Endothelial cell of umbilical vein (primary cell): ENCODE measurements at regions not wholly inside any gene's neighbourhood (a gene's known extent, or its start where the extent isn't known, plus 50 kb on each side); places are given as distances from the start of the nearest gene placed in this dataset.

ENCODE experiments used
- BruUV-seq: library from RNA; stranded (reverse); fragments of 400-500 nt; replicated peaks from 2 replicates; lab custom pipeline; 2021; lab: Mats Ljungman, UMichigan
- CTCF ChIA-PET: fragments of 300-600, 350-600 bp; sonication (Branson Sonifier 250); formaldehyde crosslinking; loops from one replicate; lab custom pipeline; 2021; ENCODE audit warnings: antibody characterized with exemption, inconsistent platforms; lab: Charles Lee
- POLR2A ChIA-PET: fragments of 300-600, 350-600 bp; sonication (Branson Sonifier 250); formaldehyde crosslinking; loops from one replicate; lab custom pipeline; 2021; ENCODE audit warnings: antibody characterized with exemption, inconsistent platforms; lab: Charles Lee
- DNase-seq: peaks from one replicate; pipeline ENCODE4 v3.0.0-alpha.2; 2011; ENCODE audit warnings: low read depth, low spot score
- FAIRE-seq: peaks from 2 replicates; lab custom pipeline; 2011; peaks lifted over from hg19 to GRCh38; lab: Jason Lieb, UNC
- H2AFZ ChIP-seq: 2 replicates; pipeline ENCODE4 v1.6.0; 2012; ENCODE audit warnings: low read depth, low read length, control low read depth, inconsistent platforms
- H3K27ac ChIP-seq: 2 replicates; pipeline ENCODE4 v1.5.1; 2011; ENCODE audit warnings: low read depth, mild to moderate bottlenecking, control low read depth, low read length, moderate library complexity; ENCODE audit not compliant: insufficient read depth
- H3K27me3 ChIP-seq, 2 experiments: 2 replicates each; pipeline versions ENCODE4 v1.6.0 to v1.6.1; 2011; ENCODE audit warnings: low read length in 2 of 2, mixed read lengths in 1 of 2; ENCODE audit not compliant: control insufficient read depth in 2 of 2, insufficient read depth in 2 of 2
- H3K36me3 ChIP-seq, 2 experiments: 2 replicates in 1 of 2; 3 replicates in 1 of 2; pipeline ENCODE4 v1.5.1; 2011; ENCODE audit warnings: low read length in 2 of 2, mild to moderate bottlenecking in 1 of 2, moderate library complexity in 1 of 2; ENCODE audit not compliant: control insufficient read depth in 2 of 2, insufficient read depth in 2 of 2; ENCODE audit errors: extremely low read depth in 1 of 2
- H3K4me1 ChIP-seq: 3 replicates; pipeline ENCODE4 v1.5.1; 2011; ENCODE audit warnings: mild to moderate bottlenecking, low read length; ENCODE audit not compliant: control insufficient read depth, insufficient read depth; ENCODE audit errors: extremely low read depth
- H3K4me2 ChIP-seq: 2 replicates; pipeline ENCODE4 v1.6.1; 2011; ENCODE audit warnings: low read length, control low read depth, mixed read lengths; ENCODE audit not compliant: insufficient read depth
- H3K4me3 ChIP-seq, 3 experiments: fragments of 200-600 bp in 1 of 3; sonication (generic), shearing (Covaris generic) in 1 of 3; replicated peaks in 1 of 3; 2 replicates each; pipeline ENCODE4 v1.5.1; 2011 to 2016; ENCODE audit warnings: control low read depth in 3 of 3, low read length in 3 of 3, mild to moderate bottlenecking in 2 of 3, inconsistent platforms in 1 of 3, low read depth in 1 of 3, moderate library complexity in 1 of 3; ENCODE audit not compliant: insufficient read depth in 1 of 3
- H3K79me2 ChIP-seq: 2 replicates; pipeline ENCODE4 v1.6.0; 2012; ENCODE audit warnings: low read length, inconsistent platforms; ENCODE audit not compliant: control insufficient read depth, insufficient read depth
- H3K9ac ChIP-seq: replicated peaks from 2 replicates; pipeline ENCODE3; 2011; ENCODE audit warnings: low read length, control low read depth; ENCODE audit not compliant: insufficient read depth; ENCODE audit errors: extremely low read depth
- H3K9me1 ChIP-seq: replicated peaks from 3 replicates; pipeline ENCODE4 v1.6.0; 2011; ENCODE audit warnings: mild to moderate bottlenecking, low read length; ENCODE audit not compliant: control insufficient read depth, insufficient read depth; ENCODE audit errors: extremely low read depth
- H3K9me3 ChIP-seq: replicated peaks from 2 replicates; pipeline ENCODE4 v1.5.1; 2012; ENCODE audit warnings: low read length, inconsistent platforms; ENCODE audit not compliant: control insufficient read depth, insufficient read depth
- H4K20me1 ChIP-seq: replicated peaks from 2 replicates; pipeline ENCODE3; 2011; ENCODE audit warnings: mild to moderate bottlenecking, low read length; ENCODE audit not compliant: control insufficient read depth, insufficient read depth; ENCODE audit errors: extremely low read depth
- CTCF ChIP-seq, 2 donors: IDR thresholded peaks; 1 replicate in 1 of 2; 2 replicates in 1 of 2; pipeline ENCODE4 v1.5.1; 2011; ENCODE audit warnings: low read length in 2 of 2, mild to moderate bottlenecking in 2 of 2, moderate library complexity in 2 of 2, control low read depth in 1 of 2, inconsistent platforms in 1 of 2, low read depth in 1 of 2; ENCODE audit not compliant: insufficient read depth in 1 of 2; ENCODE audit errors: extremely low read depth in 1 of 2
- EZH2 ChIP-seq: IDR thresholded peaks from 2 replicates; pipeline ENCODE4 v1.6.1; 2012; ENCODE audit warnings: borderline replicate concordance, low read depth, mild to moderate bottlenecking, moderate library complexity, low read length, inconsistent platforms; ENCODE audit not compliant: severe bottlenecking
- FOS ChIP-seq: IDR thresholded peaks from 2 replicates; pipeline ENCODE4 v1.6.1; 2011; ENCODE audit warnings: mild to moderate bottlenecking, low read length, moderate library complexity, borderline replicate concordance; ENCODE audit not compliant: insufficient read depth
- GATA2 ChIP-seq: IDR thresholded peaks from 2 replicates; pipeline ENCODE4 v1.7.0; 2011; ENCODE audit warnings: low read depth, mild to moderate bottlenecking, moderate library complexity, mixed read lengths, low read length; ENCODE audit not compliant: insufficient read length, insufficient read depth
- JUN ChIP-seq: IDR thresholded peaks from 2 replicates; pipeline ENCODE4 v1.6.1; 2011; ENCODE audit warnings: borderline replicate concordance, low read depth; ENCODE audit not compliant: insufficient read length, insufficient read depth
- MYC ChIP-seq: IDR thresholded peaks from one replicate; pipeline ENCODE4 v1.6.1; 2011; ENCODE audit warnings: mild to moderate bottlenecking, low read depth, low read length
- POLR2A ChIP-seq: IDR thresholded peaks from 2 replicates; pipeline ENCODE4 v1.6.1; 2012; ENCODE audit warnings: low read depth, mild to moderate bottlenecking, control low read depth, low read length
- POLR2AphosphoS5 ChIP-seq: IDR thresholded peaks from 2 replicates; pipeline ENCODE4 v1.6.1; 2012; ENCODE audit warnings: low read depth, mild to moderate bottlenecking, control low read depth, low read length, moderate library complexity; ENCODE audit not compliant: insufficient read depth
- dilution Hi-C: fragments of 300-500 bp; cut with MboI; formaldehyde crosslinking; loops from one replicate; pipeline ENCODE4 v1.15.0; 2019; ENCODE audit warnings: low sequenced_read_pairs; ENCODE audit not compliant: extremely low pct_ligation_motif_present
- intact Hi-C: fragments of 100-400 bp; cut with micrococcal nuclease; formaldehyde crosslinking; loops from one replicate; pipeline ENCODE4 v1.10.0; 2022

GRCh38 chr13:31031482-31031881 lies 99.0 kb downstream of the TEX26 start:
- no peak for FAIRE-seq
- Histone ChIP-seq H3K9ac (no peak overlapping the region), H3K4me2 (no peak overlapping the region), H3K4me1 (no peaks in the 10 kb centered on the region), H2AFZ (no peak overlapping the region), H3K4me3 (no peak overlapping the region), H3K9me1 (no peaks in the 10 kb centered on the region), H3K27ac (no peak overlapping the region), H3K27me3 (peaks cover 0 to 5% of the 10 kb centered on the region in 2 experiments), H4K20me1 (no peaks in the 10 kb centered on the region), H3K9me3 (no peaks in the 10 kb centered on the region), H3K36me3 (no peaks in the 10 kb centered on the region), H3K79me2 (no peaks in the 10 kb centered on the region)
- no peak for DNase-seq
- intact Hi-C loops (no loop called here), dilution Hi-C loops (no loop called here)
- ChIA-PET CTCF (interaction anchor here (2.5 kb wide), 1 partner anchor 13 kb away, joined by 8 read pairs; no protein-coding TSS in a partner anchor), POLR2A (no interaction called here)
- TF ChIP-seq FOS, result no peak
- TF ChIP-seq EZH2, result no peak
- TF ChIP-seq CTCF (IDR thresholded peaks at IDR 0.05; ENCODE audit: extremely low read depth in 1 of 2, insufficient read depth in 1 of 2, low read depth in 1 of 2, low read length in 2 of 2), result no peak
- TF ChIP-seq MYC, result no peak
- TF ChIP-seq GATA2, result no peak
- no peak for TF ChIP-seq POLR2A
- no peak for TF ChIP-seq POLR2AphosphoS5
- no peak for TF ChIP-seq JUN
- no TSS peak for BruUV-seq
